ENCODE measurements at regions not wholly inside any gene's neighbourhood (a gene's known extent, or its start where the extent isn't known, plus 50 kb on each side); places are given as distances from the start of the nearest gene placed in this dataset.

- no peaks in the 10 kb centered on the region for H3K9me3 ChIP-seq (ENCODE audit: low read length)
- peaks cover 3 to 12% (median 4%) of the 10 kb centered on the region in 3 donors for H3K4me1 Mint-ChIP-seq
- POLR2A ChIA-PET, result no interaction called here
- peak overlapping the region in 1 of 8 donors; percentile 43 for H3K27ac Mint-ChIP-seq
- no peaks in the 10 kb centered on the region for H3K4me1 ChIP-seq (ENCODE audit: insufficient read depth, low read length)
- no peak overlapping the region for H3K4me3 ChIP-seq (ENCODE audit: low read length)
- H3K27ac ChIP-seq (ENCODE audit: low read depth, low read length), result no peak overlapping the region
- H3K36me3 ChIP-seq (ENCODE audit: insufficient read depth, low read length), result no peaks in the 10 kb centered on the region
- H3K27me3 ChIP-seq (ENCODE audit: insufficient read depth, low read length, poor library complexity, severe bottlenecking), result no peaks in the 10 kb centered on the region
- H3K9me3 Mint-ChIP-seq, result peaks cover 0 to 3% (median 0%) of the 10 kb centered on the region in 5 donors
- H3K36me3 Mint-ChIP-seq, result no peaks in the 10 kb centered on the region
- no peak for DNase-seq
- no peaks in the 10 kb centered on the region for H3K27me3 Mint-ChIP-seq
- CTCF ChIA-PET, result no interaction called here
- no peak overlapping the region for H3K4me3 Mint-ChIP-seq
These were observed 82.4 kb upstream of the PACRGL start for GRCh38 chr4:20617678-20618396.

GRCh38 chr4:20618731-20619130 is 81.5 kb upstream of the PACRGL start:
- peaks cover 0 to 3% (median 0%) of the 10 kb centered on the region in 5 donors for H3K9me3 Mint-ChIP-seq
- POLR2A ChIA-PET, result no interaction called here
- H3K4me1 ChIP-seq (ENCODE audit: insufficient read depth, low read length), result no peaks in the 10 kb centered on the region

GRCh38 chr4:20621476-20621875 is 78.8 kb upstream of the PACRGL start:
- no peak for DNase-seq
- Mint-ChIP-seq H3K4me1 (peaks cover 3 to 12% (median 4%) of the 10 kb centered on the region in 3 donors), H3K27ac (peak overlapping the region in 2 of 8 donors; percentile 15 to 24), H3K27me3 (no peaks in the 10 kb centered on the region), H3K4me3 (peak overlapping the region in 4 of 7 donors; percentile 4 to 52 (median 28)), H3K9me3 (peaks cover 0 to 3% (median 0%) of the 10 kb centered on the region in 5 donors), H3K36me3 (no peaks in the 10 kb centered on the region)
- Histone ChIP-seq H3K27me3 (ENCODE audit: insufficient read depth, low read length, poor library complexity, severe bottlenecking) (no peaks in the 10 kb centered on the region), H3K9me3 (ENCODE audit: low read length) (no peaks in the 10 kb centered on the region), H3K36me3 (ENCODE audit: insufficient read depth, low read length) (no peaks in the 10 kb centered on the region), H3K27ac (ENCODE audit: low read depth, low read length) (no peak overlapping the region), H3K4me1 (ENCODE audit: insufficient read depth, low read length) (no peaks in the 10 kb centered on the region), H3K4me3 (ENCODE audit: low read length) (no peak overlapping the region)
- CTCF ChIA-PET, result no interaction called here
- POLR2A ChIA-PET, result no interaction called here

More at GRCh38 chr4:20618731-20619130, 81.5 kb upstream of the PACRGL start:
- Mint-ChIP-seq H3K27ac (no peak overlapping the region), H3K4me1 (peaks cover 3 to 12% (median 4%) of the 10 kb centered on the region in 3 donors), H3K36me3 (no peaks in the 10 kb centered on the region), H3K4me3 (no peak overlapping the region), H3K27me3 (no peaks in the 10 kb centered on the region)
- Histone ChIP-seq H3K4me3 (ENCODE audit: low read length) (no peak overlapping the region), H3K27me3 (ENCODE audit: insufficient read depth, low read length, poor library complexity, severe bottlenecking) (no peaks in the 10 kb centered on the region), H3K27ac (ENCODE audit: low read depth, low read length) (no peak overlapping the region), H3K9me3 (ENCODE audit: low read length) (no peaks in the 10 kb centered on the region), H3K36me3 (ENCODE audit: insufficient read depth, low read length) (no peaks in the 10 kb centered on the region)
- CTCF ChIA-PET, result no interaction called here
- DNase-seq, result no peak

GRCh38 chr4:20622701-20623100 is 77.6 kb upstream of the PACRGL start:
- CTCF ChIA-PET, result no interaction called here
- H3K27me3 ChIP-seq (ENCODE audit: insufficient read depth, low read length, poor library complexity, severe bottlenecking), result no peaks in the 10 kb centered on the region
- Mint-ChIP-seq H3K4me1 (peaks cover 3 to 12% (median 4%) of the 10 kb centered on the region in 3 donors), H3K4me3 (no peak overlapping the region), H3K9me3 (no peaks in the 10 kb centered on the region), H3K36me3 (no peaks in the 10 kb centered on the region), H3K27me3 (no peaks in the 10 kb centered on the region), H3K27ac (no peak overlapping the region)
- no peaks in the 10 kb centered on the region for H3K4me1 ChIP-seq (ENCODE audit: insufficient read depth, low read length)
- DNase-seq, result no peak
- POLR2A ChIA-PET, result no interaction called here
- H3K27ac ChIP-seq (ENCODE audit: low read depth, low read length), result no peak overlapping the region
- H3K36me3 ChIP-seq (ENCODE audit: insufficient read depth, low read length), result no peaks in the 10 kb centered on the region
- no peaks in the 10 kb centered on the region for H3K9me3 ChIP-seq (ENCODE audit: low read length)
- H3K4me3 ChIP-seq (ENCODE audit: low read length), result no peak overlapping the region

- no peaks in the 10 kb centered on the region for H3K36me3 Mint-ChIP-seq
- no peaks in the 10 kb centered on the region for H3K27me3 Mint-ChIP-seq
- H3K4me3 Mint-ChIP-seq, result no peak overlapping the region
These were observed 76.3 kb upstream of the PACRGL start for GRCh38 chr4:20623939-20624338.

GRCh38 chr4:20624793-20625374 is 75.4 kb upstream of the PACRGL start:
- H3K27me3 Mint-ChIP-seq, result no peaks in the 10 kb centered on the region
- no peak overlapping the region for H3K4me3 Mint-ChIP-seq
- H3K4me3 ChIP-seq (ENCODE audit: low read length), result no peak overlapping the region
- H3K36me3 Mint-ChIP-seq, result no peaks in the 10 kb centered on the region
- H3K36me3 ChIP-seq (ENCODE audit: insufficient read depth, low read length), result no peaks in the 10 kb centered on the region
- ChIA-PET POLR2A (no interaction called here), CTCF (no interaction called here)
- peaks cover 0 to 3% (median 0%) of the 10 kb centered on the region in 5 donors for H3K9me3 Mint-ChIP-seq
- no peaks in the 10 kb centered on the region for H3K27me3 ChIP-seq (ENCODE audit: insufficient read depth, low read length, poor library complexity, severe bottlenecking)
- H3K9me3 ChIP-seq (ENCODE audit: low read length), result no peaks in the 10 kb centered on the region
- DNase-seq, result no peak
- peaks cover 3 to 8% (median 4%) of the 10 kb centered on the region in 3 donors for H3K4me1 Mint-ChIP-seq
- no peak overlapping the region for H3K27ac Mint-ChIP-seq
- H3K4me1 ChIP-seq (ENCODE audit: insufficient read depth, low read length), result no peaks in the 10 kb centered on the region
- H3K27ac ChIP-seq (ENCODE audit: low read depth, low read length), result no peak overlapping the region

More at GRCh38 chr4:20623939-20624338, 76.3 kb upstream of the PACRGL start:
- no peaks in the 10 kb centered on the region for H3K9me3 ChIP-seq (ENCODE audit: low read length)
- no peak for DNase-seq
- no peaks in the 10 kb centered on the region for H3K4me1 ChIP-seq (ENCODE audit: insufficient read depth, low read length)
- no peak overlapping the region for H3K27ac ChIP-seq (ENCODE audit: low read depth, low read length)
- CTCF ChIA-PET, result no interaction called here
- H3K27me3 ChIP-seq (ENCODE audit: insufficient read depth, low read length, poor library complexity, severe bottlenecking), result no peaks in the 10 kb centered on the region
- H3K4me3 ChIP-seq (ENCODE audit: low read length), result no peak overlapping the region
- H3K36me3 ChIP-seq (ENCODE audit: insufficient read depth, low read length), result no peaks in the 10 kb centered on the region
- POLR2A ChIA-PET, result no interaction called here
- peaks cover 3 to 8% (median 4%) of the 10 kb centered on the region in 3 donors for H3K4me1 Mint-ChIP-seq
- H3K27ac Mint-ChIP-seq, result no peak overlapping the region
- no peaks in the 10 kb centered on the region for H3K9me3 Mint-ChIP-seq

GRCh38 chr4:20625426-20625825 is 74.8 kb upstream of the PACRGL start:
- H3K27ac ChIP-seq (ENCODE audit: low read depth, low read length), result no peak overlapping the region
- CTCF ChIA-PET, result no interaction called here
- peaks cover 3 to 8% (median 4%) of the 10 kb centered on the region in 3 donors for H3K4me1 Mint-ChIP-seq
- no peak overlapping the region for H3K4me3 Mint-ChIP-seq
- no peaks in the 10 kb centered on the region for H3K36me3 Mint-ChIP-seq
- no peaks in the 10 kb centered on the region for H3K4me1 ChIP-seq (ENCODE audit: insufficient read depth, low read length)
- H3K27me3 Mint-ChIP-seq, result no peaks in the 10 kb centered on the region
- no peaks in the 10 kb centered on the region for H3K9me3 ChIP-seq (ENCODE audit: low read length)
- no peak for DNase-seq
- H3K9me3 Mint-ChIP-seq, result peaks cover 0 to 3% (median 0%) of the 10 kb centered on the region in 5 donors
- H3K27me3 ChIP-seq (ENCODE audit: insufficient read depth, low read length, poor library complexity, severe bottlenecking), result no peaks in the 10 kb centered on the region
- POLR2A ChIA-PET, result no interaction called here
- H3K4me3 ChIP-seq (ENCODE audit: low read length), result no peak overlapping the region
- H3K36me3 ChIP-seq (ENCODE audit: insufficient read depth, low read length), result no peaks in the 10 kb centered on the region
- H3K27ac Mint-ChIP-seq, result no peak overlapping the region

- CTCF ChIA-PET, result no interaction called here
- Mint-ChIP-seq H3K36me3 (no peaks in the 10 kb centered on the region), H3K27me3 (no peaks in the 10 kb centered on the region), H3K9me3 (peaks cover 0 to 3% (median 0%) of the 10 kb centered on the region in 5 donors), H3K4me1 (peaks cover 1 to 2% (median 2%) of the 10 kb centered on the region in 3 donors), H3K27ac (peak overlapping the region in 1 of 8 donors; percentile 5), H3K4me3 (no peak overlapping the region)
- H3K36me3 ChIP-seq (ENCODE audit: insufficient read depth, low read length), result no peaks in the 10 kb centered on the region
- H3K4me1 ChIP-seq (ENCODE audit: insufficient read depth, low read length), result no peaks in the 10 kb centered on the region
- H3K27me3 ChIP-seq (ENCODE audit: insufficient read depth, low read length, poor library complexity, severe bottlenecking), result no peaks in the 10 kb centered on the region
- no peak overlapping the region for H3K27ac ChIP-seq (ENCODE audit: low read depth, low read length)
- POLR2A ChIA-PET, result no interaction called here
- no peak for DNase-seq
- H3K9me3 ChIP-seq (ENCODE audit: low read length), result no peaks in the 10 kb centered on the region
- H3K4me3 ChIP-seq (ENCODE audit: low read length), result no peak overlapping the region
These were observed 73.8 kb upstream of the PACRGL start for GRCh38 chr4:20626326-20627005.

Measured in CD8-positive, alpha-beta memory T cell (primary cell).